HepG2 (cell line): ENCODE measurements at regions not wholly inside any gene's neighbourhood (a gene's known extent, or its start where the extent isn't known, plus 50 kb on each side); places are given as distances from the start of the nearest gene placed in this dataset.

Experiments
- ATAC-seq: fragments of 200-7000 bp; cut with Tn5 transposase; 3 replicates; pipeline ENCODE4 v1.9.1; 2020; ENCODE audit warnings: mild to moderate bottlenecking, moderate library complexity
- BruUV-seq: library from RNA; stranded (reverse); fragments of 400-500 nt; replicated peaks from 2 replicates; lab custom pipeline; 2021; lab: Mats Ljungman, UMichigan
- CTCF ChIA-PET: fragments of 300-600 bp; formaldehyde crosslinking; extraction: SDS; loops from one replicate; lab custom pipeline; 2021; ENCODE audit warnings: low total read pairs, inconsistent platforms, low intra/inter-chr PET ratio; lab: Yijun Ruan, JAX
- POLR2A ChIA-PET: fragments of 350-600 bp; sonication (Branson Sonifier 250); formaldehyde crosslinking; loops from one replicate; lab custom pipeline; 2020; ENCODE audit warnings: antibody characterized with exemption, inconsistent platforms; lab: Yijun Ruan, JAX
- DNase-seq: peaks from one replicate; pipeline ENCODE4 v3.0.0-alpha.2; 2015; ENCODE audit warnings: low spot score
- FAIRE-seq: peaks from 3 replicates; lab custom pipeline; 2011; peaks lifted over from hg19 to GRCh38; lab: Jason Lieb, UNC
- H2AFZ ChIP-seq: one replicate; pipeline ENCODE4 v1.6.1; 2011; ENCODE audit warnings: low read length, inconsistent platforms
- H3K27ac ChIP-seq: fragments of 300-600 bp; 3 replicates; pipeline ENCODE4 v1.8.0; 2011; ENCODE audit warnings: mixed run types, mild to moderate bottlenecking, mixed read lengths, low read length, inconsistent platforms; ENCODE audit not compliant: insufficient read depth; ENCODE audit errors: extremely low read length
- H3K27me3 ChIP-seq, 2 experiments: fragments of 200-600 bp in 1 of 2; 2 replicates in 1 of 2; 3 replicates in 1 of 2; pipeline versions ENCODE4 v1.6.0 to v1.8.0; 2011; ENCODE audit warnings: low read length in 2 of 2, mild to moderate bottlenecking in 2 of 2, moderate library complexity in 2 of 2, inconsistent platforms in 1 of 2; ENCODE audit not compliant: insufficient read depth in 2 of 2, control insufficient read depth in 1 of 2
- H3K36me3 ChIP-seq, 2 experiments: fragments of 200-600 bp in 1 of 2; replicated peaks in 1 of 2; 2 replicates in 1 of 2; 3 replicates in 1 of 2; pipeline versions ENCODE4 v1.5.1 to v1.8.0; 2011; ENCODE audit warnings: low read length in 2 of 2, inconsistent platforms in 1 of 2; ENCODE audit not compliant: insufficient read depth in 2 of 2, control insufficient read depth in 1 of 2
- H3K4me1 ChIP-seq: 2 replicates; pipeline ENCODE4 v1.5.1; 2012; ENCODE audit warnings: low read length, inconsistent platforms; ENCODE audit not compliant: insufficient read depth
- H3K4me2 ChIP-seq: 2 replicates; pipeline ENCODE4 v1.6.0; 2011; ENCODE audit warnings: low read depth, low read length, inconsistent platforms
- H3K4me3 ChIP-seq, 3 experiments: fragments of 200-600 bp in 1 of 3; sonication (generic), shearing (Covaris generic) in 1 of 3; replicated peaks in 1 of 3; 2 replicates each; pipeline ENCODE4 v1.5.1; 2011 to 2016; ENCODE audit warnings: low read length in 3 of 3, inconsistent platforms in 2 of 3, low read depth in 2 of 3, mild to moderate bottlenecking in 2 of 3, control low read depth in 1 of 3, mixed read lengths in 1 of 3; ENCODE audit not compliant: insufficient read depth in 1 of 3
- H3K79me2 ChIP-seq: one replicate; pipeline ENCODE4 v1.6.1; 2011; ENCODE audit warnings: low read length, inconsistent platforms; ENCODE audit not compliant: insufficient read depth
- H3K9ac ChIP-seq: 2 replicates; pipeline ENCODE4 v1.6.0; 2011; ENCODE audit warnings: mild to moderate bottlenecking, low read depth, low read length, inconsistent platforms; ENCODE audit not compliant: insufficient read depth
- H3K9me3 ChIP-seq: 2 replicates; pipeline ENCODE4 v1.5.1; 2012; ENCODE audit warnings: mild to moderate bottlenecking, low read length
- H4K20me1 ChIP-seq: 2 replicates; pipeline ENCODE4 v1.6.0; 2011; ENCODE audit warnings: inconsistent platforms, mild to moderate bottlenecking, low read length, moderate library complexity; ENCODE audit not compliant: insufficient read depth
- CREB1 ChIP-seq, 2 experiments: fragments of 450-650 bp in 1 of 2; IDR thresholded peaks; 2 replicates each; pipeline ENCODE4 v1.6.1; 2016 to 2017; ENCODE audit warnings: control low read depth in 1 of 2, mild to moderate bottlenecking in 1 of 2, missing compliant biosample characterization in 1 of 2, missing genetic modification characterization in 1 of 2
- GATAD1 ChIP-seq: IDR thresholded peaks from 2 replicates; pipeline ENCODE4 v1.6.1; 2016; ENCODE audit warnings: missing genetic modification reagents, missing compliant biosample characterization
- NR2F1 ChIP-seq, 2 experiments: fragments of 450-650 bp in 1 of 2; formaldehyde crosslinking in 1 of 2; IDR thresholded peaks; 2 replicates each; pipeline versions ENCODE4 v1.5.0 to v1.6.1; 2016 to 2020; ENCODE audit warnings: mild to moderate bottlenecking in 1 of 2, missing compliant biosample characterization in 1 of 2, missing genetic modification reagents in 1 of 2, moderate library complexity in 1 of 2
- PHF21A ChIP-seq: sonication (generic); formaldehyde crosslinking; IDR thresholded peaks from 2 replicates; pipeline ENCODE4 v1.5.0; 2020; ENCODE audit warnings: mild to moderate bottlenecking, missing genetic modification reagents
- ZIK1 ChIP-seq: sonication (generic); formaldehyde crosslinking; IDR thresholded peaks from 2 replicates; pipeline ENCODE4 v1.5.0; 2020; ENCODE audit warnings: mild to moderate bottlenecking, low read depth, missing genetic modification reagents, borderline replicate concordance
- ZNF101 ChIP-seq: sonication (generic); formaldehyde crosslinking; IDR thresholded peaks from 2 replicates; pipeline ENCODE4 v1.4.0; 2020; ENCODE audit warnings: mild to moderate bottlenecking, low read depth, missing genetic modification reagents, borderline replicate concordance
- ZNF296 ChIP-seq: sonication (generic); formaldehyde crosslinking; conservative IDR thresholded peaks from 2 replicates; pipeline ENCODE4 v1.5.0; 2020; ENCODE audit warnings: mild to moderate bottlenecking, missing genetic modification reagents
- ZNF550 ChIP-seq: sonication (generic); formaldehyde crosslinking; IDR thresholded peaks from 2 replicates; pipeline ENCODE4 v1.4.0; 2020; ENCODE audit warnings: mild to moderate bottlenecking, missing genetic modification reagents, borderline replicate concordance
- ZNF670 ChIP-seq: sonication (generic); formaldehyde crosslinking; IDR thresholded peaks from 2 replicates; pipeline ENCODE4 v1.8.0; 2022; ENCODE audit warnings: mild to moderate bottlenecking, missing genetic modification reagents, borderline replicate concordance
- ZZZ3 ChIP-seq: sonication (generic); formaldehyde crosslinking; IDR thresholded peaks from 2 replicates; pipeline ENCODE4 v1.4.0; 2020; ENCODE audit warnings: missing genetic modification reagents, mild to moderate bottlenecking, borderline replicate concordance
- WGBS: methylation state at CpG from one replicate; pipeline ENCODE4 v1.1.6; 2017; ENCODE audit warnings: low lambda C conversion rate; 5-methylcytosine and 5-hydroxymethylcytosine counted together
- in situ Hi-C: cut with HindIII; loops from 2 replicates; pipeline ENCODE4 v1.10.0; 2017; ENCODE audit warnings: low pct_unique_long_range_greater_than_20kb; ENCODE audit not compliant: extremely low pct_ligation_motif_present
- intact Hi-C: fragments of 100-400 bp; cut with micrococcal nuclease; formaldehyde crosslinking; loops from one replicate; pipeline ENCODE4 v1.10.0; 2022; ENCODE audit not compliant: unreplicated experiment
- TF ChIP-seq, protein P1 (sequence below): sonication (generic); formaldehyde crosslinking; IDR thresholded peaks from 2 replicates; pipeline ENCODE4 v1.5.0; 2020; ENCODE audit warnings: mild to moderate bottlenecking, missing genetic modification reagents
- TF ChIP-seq, protein P2 (sequence below): sonication (generic); formaldehyde crosslinking; conservative IDR thresholded peaks from 2 replicates; pipeline ENCODE4 v1.4.0; 2020; ENCODE audit warnings: missing genetic modification reagents

DNA sequence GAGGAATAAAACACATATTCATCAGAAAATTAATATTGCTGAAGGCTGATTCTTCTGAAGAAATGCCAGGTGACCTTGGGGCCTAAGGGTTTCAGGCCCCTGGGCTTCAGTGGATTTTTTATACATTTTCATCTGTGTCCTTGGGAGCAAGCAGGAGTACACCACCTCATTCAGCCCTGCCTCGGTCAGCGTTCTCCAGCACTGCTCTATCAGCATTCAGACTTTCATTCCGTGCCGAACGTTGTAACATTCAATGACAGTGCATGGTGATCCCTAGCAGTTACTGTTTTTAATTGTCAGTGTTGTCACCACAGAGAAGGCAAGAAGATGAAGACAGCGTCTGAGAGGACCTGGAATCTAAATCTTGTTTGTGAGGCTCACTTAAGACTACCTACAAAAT is 490.4 kb downstream of the DNAH5 start (continued):
- TF ChIP-seq ZZZ3 (CRISPR knock-in tag): no peak
- TF ChIP-seq NR2F1 (CRISPR knock-in tag; IDR thresholded peaks at IDR 0.05): no peak

DNA sequence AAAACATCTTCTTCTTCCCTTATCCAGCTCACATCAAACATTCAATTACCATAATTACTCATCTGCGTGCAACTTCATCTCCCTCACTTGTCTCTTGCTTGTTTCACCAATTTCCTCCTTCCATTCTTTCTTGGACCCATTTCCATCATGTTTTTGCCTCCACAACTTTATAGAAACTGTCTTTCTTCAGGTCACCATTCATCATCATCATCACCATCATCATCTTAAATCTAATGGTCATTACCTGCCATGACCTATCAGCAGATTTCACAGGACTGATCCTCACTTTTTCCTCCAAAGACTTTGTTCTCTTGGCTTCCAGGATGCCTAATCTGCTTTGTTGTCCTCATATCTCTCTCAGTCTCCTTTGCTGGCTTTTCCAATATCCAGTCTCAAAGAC is 495.6 kb downstream of the DNAH5 start:
- Histone ChIP-seq H3K27me3 (no peaks in the 10 kb centered on the region), H3K4me1 (no peaks in the 10 kb centered on the region), H4K20me1 (no peaks in the 10 kb centered on the region), H3K4me2 (no peak overlapping the region), H3K9me3 (peaks cover 39% of the 10 kb centered on the region), H3K9ac (no peak overlapping the region), H3K79me2 (no peaks in the 10 kb centered on the region), H3K27ac (no peak overlapping the region), H3K36me3 (no peaks in the 10 kb centered on the region), H3K4me3 (no peak overlapping the region), H2AFZ (no peak overlapping the region)
- no peak for DNase-seq
- WGBS: 3% methylated on average over 1 of the region's 1 CpG
- FAIRE-seq: no peak
- BruUV-seq: no TSS peak
- in situ Hi-C loops: no loop called here
- TF ChIP-seq CREB1 (IDR thresholded peaks at IDR 0.05) (peak; percentile 66; the same call in 1 of the 2 replicates), CREB1 (CRISPR knock-in tag; IDR thresholded peaks at IDR 0.05) (no peak), ZNF550 (CRISPR knock-in tag) (no peak)
- no peak for ATAC-seq
- POLR2A ChIA-PET: no interaction called here
- CTCF ChIA-PET: no interaction called here
- intact Hi-C loops: no loop called here

DNA sequence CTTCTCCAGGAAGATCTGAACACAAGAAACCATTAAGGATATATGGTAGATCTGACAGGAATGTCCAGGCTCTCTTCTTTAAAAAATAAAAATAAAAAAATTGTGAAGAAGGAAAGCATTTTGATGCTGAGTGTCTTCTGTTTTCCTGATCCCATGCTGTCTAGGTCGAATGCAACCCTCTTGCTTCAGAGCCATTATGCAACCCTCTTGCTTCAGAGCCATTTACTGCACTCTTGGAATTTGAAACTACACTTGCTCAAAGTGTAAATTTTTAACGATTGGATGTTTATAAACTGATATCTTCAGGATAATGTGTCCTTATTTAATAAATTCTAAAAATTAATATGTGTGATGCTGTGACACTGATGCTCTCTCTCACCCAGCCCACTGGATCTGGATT is 505.1 kb downstream of the DNAH5 start:
- Histone ChIP-seq H3K4me2 (no peak overlapping the region), H3K27me3 (no peaks in the 10 kb centered on the region), H2AFZ (no peak overlapping the region), H3K4me1 (no peaks in the 10 kb centered on the region), H3K9me3 (peaks cover 6% of the 10 kb centered on the region), H3K9ac (no peak overlapping the region), H3K4me3 (no peak overlapping the region), H4K20me1 (no peaks in the 10 kb centered on the region), H3K79me2 (no peaks in the 10 kb centered on the region), H3K36me3 (no peaks in the 10 kb centered on the region), H3K27ac (no peak overlapping the region)
- BruUV-seq: no TSS peak
- in situ Hi-C loops: no loop called here
- no peak for DNase-seq
- ChIA-PET POLR2A (no interaction called here), CTCF (no interaction called here)
- no peak for ATAC-seq
- WGBS: 2% methylated on average over 2 of the region's 2 CpGs
- FAIRE-seq: no peak
- intact Hi-C loops: no loop called here
- TF ChIP-seq, protein P1, sequence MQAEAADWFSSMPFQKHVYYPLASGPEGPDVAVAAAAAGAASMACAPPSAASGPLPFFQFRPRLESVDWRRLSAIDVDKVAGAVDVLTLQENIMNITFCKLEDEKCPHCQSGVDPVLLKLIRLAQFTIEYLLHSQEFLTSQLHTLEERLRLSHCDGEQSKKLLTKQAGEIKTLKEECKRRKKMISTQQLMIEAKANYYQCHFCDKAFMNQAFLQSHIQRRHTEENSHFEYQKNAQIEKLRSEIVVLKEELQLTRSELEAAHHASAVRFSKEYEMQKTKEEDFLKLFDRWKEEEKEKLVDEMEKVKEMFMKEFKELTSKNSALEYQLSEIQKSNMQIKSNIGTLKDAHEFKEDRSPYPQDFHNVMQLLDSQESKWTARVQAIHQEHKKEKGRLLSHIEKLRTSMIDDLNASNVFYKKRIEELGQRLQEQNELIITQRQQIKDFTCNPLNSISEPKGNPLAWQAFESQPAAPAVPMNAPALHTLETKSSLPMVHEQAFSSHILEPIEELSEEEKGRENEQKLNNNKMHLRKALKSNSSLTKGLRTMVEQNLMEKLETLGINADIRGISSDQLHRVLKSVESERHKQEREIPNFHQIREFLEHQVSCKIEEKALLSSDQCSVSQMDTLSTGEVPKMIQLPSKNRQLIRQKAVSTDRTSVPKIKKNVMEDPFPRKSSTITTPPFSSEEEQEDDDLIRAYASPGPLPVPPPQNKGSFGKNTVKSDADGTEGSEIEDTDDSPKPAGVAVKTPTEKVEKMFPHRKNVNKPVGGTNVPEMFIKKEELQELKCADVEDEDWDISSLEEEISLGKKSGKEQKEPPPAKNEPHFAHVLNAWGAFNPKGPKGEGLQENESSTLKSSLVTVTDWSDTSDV (CRISPR knock-in tag): no peak
- TF ChIP-seq PHF21A (no peak), ZNF670 (CRISPR knock-in tag) (no peak), GATAD1 (CRISPR knock-in tag) (no peak), ZNF296 (CRISPR knock-in tag) (no peak), ZIK1 (no peak), ZNF101 (CRISPR knock-in tag) (no peak)
- TF ChIP-seq, protein P2, sequence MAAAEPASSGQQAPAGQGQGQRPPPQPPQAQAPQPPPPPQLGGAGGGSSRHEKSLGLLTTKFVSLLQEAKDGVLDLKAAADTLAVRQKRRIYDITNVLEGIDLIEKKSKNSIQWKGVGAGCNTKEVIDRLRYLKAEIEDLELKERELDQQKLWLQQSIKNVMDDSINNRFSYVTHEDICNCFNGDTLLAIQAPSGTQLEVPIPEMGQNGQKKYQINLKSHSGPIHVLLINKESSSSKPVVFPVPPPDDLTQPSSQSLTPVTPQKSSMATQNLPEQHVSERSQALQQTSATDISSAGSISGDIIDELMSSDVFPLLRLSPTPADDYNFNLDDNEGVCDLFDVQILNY: no peak
